GM21786 (cell line): ENCODE measurements at regions not wholly inside any gene's neighbourhood (a gene's known extent, or its start where the extent isn't known, plus 50 kb on each side); places are given as distances from the start of the nearest gene placed in this dataset.

Experiments
- ATAC-seq: cut with Tn5 transposase; IDR thresholded peaks from one replicate; pipeline ENCODE4 v1.9.1; 2021; ENCODE audit not compliant: unreplicated experiment

DNA sequence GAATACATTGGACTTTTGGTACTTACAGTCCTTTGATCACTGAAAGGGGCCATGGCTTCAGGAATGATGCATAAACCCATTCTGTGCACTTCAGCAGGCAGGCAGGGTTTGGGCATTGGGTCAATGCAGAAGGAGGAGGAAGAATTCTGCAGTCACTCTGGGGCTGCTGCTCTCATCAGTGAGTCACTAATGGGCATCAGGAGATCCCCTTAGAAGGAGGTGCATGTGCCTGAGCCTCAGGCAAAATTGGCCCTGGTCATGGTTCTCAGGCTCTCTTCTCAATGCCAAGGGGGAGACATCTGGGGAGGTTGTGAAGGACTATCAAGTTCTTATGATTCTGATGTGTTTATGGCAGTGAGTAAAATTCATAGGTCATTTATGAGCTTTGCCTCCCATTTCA, 52.0 kb upstream of the TNP1 start:
- no peak for ATAC-seq

DNA sequence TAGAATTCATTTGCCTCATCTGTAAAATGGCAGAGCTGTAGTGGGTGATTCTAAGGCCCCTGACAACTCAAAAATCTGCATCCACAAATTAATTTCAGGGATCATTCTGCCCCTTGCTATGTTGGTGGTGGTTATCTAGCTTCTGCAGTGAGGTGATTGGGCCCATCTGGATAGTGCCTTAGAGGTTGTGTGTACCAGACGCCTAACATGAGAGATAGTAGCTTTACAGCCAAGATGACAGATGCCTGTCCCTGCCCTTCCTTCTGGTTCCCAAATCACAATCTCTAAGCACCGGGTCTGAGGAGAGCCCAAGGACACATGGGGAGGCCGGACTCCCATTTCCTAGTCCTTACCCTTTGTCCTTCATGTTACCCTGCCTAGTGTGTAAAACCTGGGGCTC, 51.1 kb upstream of the TNP1 start:
- ATAC-seq, result no peak

DNA sequence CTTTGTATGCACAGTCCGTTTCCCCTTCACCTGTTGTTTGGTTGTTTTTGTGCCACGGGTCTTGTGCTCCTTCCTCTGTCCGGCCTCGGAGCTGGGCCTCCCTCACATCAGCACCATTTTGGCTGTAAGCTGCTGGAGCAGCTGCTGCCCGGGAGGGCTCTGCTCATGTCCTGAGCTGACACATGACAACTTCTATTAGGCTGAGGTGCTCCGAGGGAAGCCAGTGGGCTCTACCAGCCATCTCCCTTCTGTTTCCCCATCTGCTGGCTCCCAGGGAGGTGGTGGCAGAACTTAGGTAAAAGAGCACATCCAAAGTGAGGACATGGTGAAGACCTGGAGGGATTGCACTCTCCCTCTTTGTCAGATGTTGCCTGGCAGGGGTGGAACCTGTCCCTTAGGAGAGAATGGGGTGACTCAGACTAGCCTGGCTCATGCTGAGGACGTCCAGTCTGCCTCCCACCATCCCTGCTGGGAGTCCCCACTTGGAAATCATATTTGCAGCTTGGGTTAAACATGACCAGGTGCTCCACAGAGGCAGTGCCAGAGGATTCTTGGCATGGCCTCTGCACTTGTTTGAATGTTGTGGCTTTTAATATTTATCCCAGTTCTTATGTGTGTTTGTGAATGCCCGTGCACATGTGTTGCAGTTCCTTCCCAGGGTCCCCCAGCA, 49.8 kb upstream of the TNP1 start:
- no peak for ATAC-seq
